B cell (primary cell): ENCODE measurements at regions not wholly inside any gene's neighbourhood (a gene's known extent, or its start where the extent isn't known, plus 50 kb on each side); places are given as distances from the start of the nearest gene placed in this dataset.

Source experiments
- ATAC-seq: fragments of 200-7000 bp; cut with Tn5 transposase; one replicate; pipeline ENCODE4 v1.10.0; 2021; ENCODE audit warnings: low read depth, mild to moderate bottlenecking, moderate number of reproducible peaks, moderate library complexity
- CTCF ChIA-PET: fragments of 350-600 bp; sonication (Branson Sonifier 250); formaldehyde crosslinking; loops from one replicate; lab custom pipeline; 2021; ENCODE audit warnings: antibody characterized with exemption, inconsistent platforms; lab: Charles Lee
- POLR2A ChIA-PET: fragments of 350-600 bp; sonication (Branson Sonifier 250); formaldehyde crosslinking; loops from one replicate; lab custom pipeline; 2021; ENCODE audit warnings: antibody characterized with exemption; lab: Charles Lee
- DNase-seq: peaks from one replicate; pipeline ENCODE4 v3.0.0; 2013
- H2AFZ ChIP-seq: 2 replicates; pipeline ENCODE4 v1.6.1; 2012; ENCODE audit warnings: mild to moderate bottlenecking, low read depth, low read length; ENCODE audit not compliant: insufficient read depth, poor library complexity, severe bottlenecking
- H3K27ac ChIP-seq, 2 donors: 1 replicate in 1 of 2; 2 replicates in 1 of 2; pipeline ENCODE4 v1.5.1; 2012 to 2013; ENCODE audit warnings: low read length in 2 of 2, mild to moderate bottlenecking in 2 of 2, moderate library complexity in 1 of 2
- H3K27me3 ChIP-seq, 4 experiments: fragments of 200-600 bp in 1 of 4; sonication (generic) in 1 of 4; replicated peaks in 1 of 4; 1 replicate in 2 of 4; 2 replicates in 2 of 4; pipeline versions ENCODE4 v1.6.1 to v1.7.0; 2013 to 2016; ENCODE audit warnings: low read length in 3 of 4, mild to moderate bottlenecking in 2 of 4, mixed read lengths in 1 of 4, moderate library complexity in 1 of 4; ENCODE audit not compliant: insufficient read depth in 4 of 4, control insufficient read depth in 3 of 4; ENCODE audit errors: control extremely low read depth in 1 of 4
- H3K36me3 ChIP-seq, 2 experiments: replicated peaks in 1 of 2; 1 replicate in 1 of 2; 2 replicates in 1 of 2; pipeline versions ENCODE4 v1.6.1 to v1.7.1; 2013; ENCODE audit warnings: low read length in 1 of 2; ENCODE audit not compliant: insufficient read depth in 2 of 2, control insufficient read depth in 1 of 2; ENCODE audit errors: control extremely low read depth in 1 of 2, extremely low read depth in 1 of 2
- H3K4me1 ChIP-seq, 2 donors: fragments of 200-600 bp in 1 of 2; sonication (generic) in 1 of 2; 1 replicate in 1 of 2; 2 replicates in 1 of 2; pipeline versions ENCODE4 v1.5.1 to v1.6.1; 2013 to 2017; ENCODE audit warnings: low read length in 2 of 2; ENCODE audit not compliant: control insufficient read depth in 2 of 2, insufficient read depth in 2 of 2
- H3K4me2 ChIP-seq: replicated peaks from 2 replicates; pipeline ENCODE3; 2012; ENCODE audit warnings: mild to moderate bottlenecking, low read depth, low read length; ENCODE audit not compliant: poor library complexity, severe bottlenecking
- H3K4me3 ChIP-seq, 5 experiments: fragments of 200-600 bp in 1 of 5; sonication (generic) in 1 of 5; 1 replicate in 3 of 5; 2 replicates in 2 of 5; pipeline versions ENCODE4 v1.5.1 to v1.7.0; 2011 to 2016; ENCODE audit warnings: low read length in 4 of 5, mild to moderate bottlenecking in 4 of 5, low read depth in 2 of 5, control low read depth in 1 of 5, moderate library complexity in 1 of 5; ENCODE audit not compliant: insufficient read depth in 1 of 5; ENCODE audit errors: control extremely low read depth in 1 of 5, extremely low read depth in 1 of 5
- H3K79me2 ChIP-seq: fragments of 200-600 bp; sonication (generic); one replicate; pipeline ENCODE4 v1.6.0; 2016; ENCODE audit warnings: low read length; ENCODE audit not compliant: control insufficient read depth, insufficient read depth
- H3K9ac ChIP-seq: fragments of 200-600 bp; sonication (generic); 2 replicates; pipeline ENCODE4 v1.6.1; 2017; ENCODE audit warnings: mild to moderate bottlenecking, low read length, moderate library complexity
- H3K9me3 ChIP-seq, 3 donors: one replicate each; pipeline versions ENCODE4 v1.6.1 to v1.7.1; 2013; ENCODE audit warnings: low read length in 2 of 3; ENCODE audit not compliant: control insufficient read depth in 2 of 3, insufficient read depth in 1 of 3; ENCODE audit errors: control extremely low read depth in 1 of 3
- H4K20me1 ChIP-seq: 2 replicates; pipeline ENCODE4 v1.6.0; 2012; ENCODE audit warnings: mild to moderate bottlenecking, low read length; ENCODE audit not compliant: insufficient read depth, control insufficient read depth, poor library complexity, severe bottlenecking
- H3K27ac Mint-ChIP-seq: one replicate; pipeline ENCODE4 v1.8.0; 2021; ENCODE audit warnings: mixed read lengths
- H3K27me3 Mint-ChIP-seq: one replicate; pipeline ENCODE4 v1.8.0; 2021; ENCODE audit warnings: mixed read lengths
- H3K4me1 Mint-ChIP-seq: one replicate; pipeline ENCODE4 v1.8.0; 2021; ENCODE audit warnings: mixed read lengths
- H3K4me3 Mint-ChIP-seq: one replicate; pipeline ENCODE4 v1.8.0; 2021; ENCODE audit warnings: mixed read lengths
- H3K9me3 Mint-ChIP-seq: one replicate; pipeline ENCODE4 v1.8.0; 2022; ENCODE audit warnings: mixed read lengths; ENCODE audit not compliant: insufficient read depth
- EZH2 ChIP-seq: IDR thresholded peaks from 2 replicates; pipeline ENCODE4 v1.6.1; 2012; ENCODE audit warnings: borderline replicate concordance, low read depth, mild to moderate bottlenecking, moderate library complexity, low read length; ENCODE audit not compliant: insufficient read depth, poor library complexity, severe bottlenecking
- WGBS: methylation state at CpG from one replicate; pipeline ENCODE4 v1.1.5; 2013; ENCODE audit warnings: missing lambda C conversion rate; ENCODE audit not compliant: insufficient coverage; 5-methylcytosine and 5-hydroxymethylcytosine counted together
- intact Hi-C: fragments of 100-400 bp; cut with micrococcal nuclease; formaldehyde crosslinking; loops from one replicate; pipeline ENCODE4 v1.10.0; 2022
- TF ChIP-seq, protein P1 (sequence below): fragments of 200-600 bp; IDR thresholded peaks from one replicate; pipeline ENCODE4 v1.8.0; 2022; ENCODE audit warnings: antibody characterized with exemption, mild to moderate bottlenecking

DNA sequence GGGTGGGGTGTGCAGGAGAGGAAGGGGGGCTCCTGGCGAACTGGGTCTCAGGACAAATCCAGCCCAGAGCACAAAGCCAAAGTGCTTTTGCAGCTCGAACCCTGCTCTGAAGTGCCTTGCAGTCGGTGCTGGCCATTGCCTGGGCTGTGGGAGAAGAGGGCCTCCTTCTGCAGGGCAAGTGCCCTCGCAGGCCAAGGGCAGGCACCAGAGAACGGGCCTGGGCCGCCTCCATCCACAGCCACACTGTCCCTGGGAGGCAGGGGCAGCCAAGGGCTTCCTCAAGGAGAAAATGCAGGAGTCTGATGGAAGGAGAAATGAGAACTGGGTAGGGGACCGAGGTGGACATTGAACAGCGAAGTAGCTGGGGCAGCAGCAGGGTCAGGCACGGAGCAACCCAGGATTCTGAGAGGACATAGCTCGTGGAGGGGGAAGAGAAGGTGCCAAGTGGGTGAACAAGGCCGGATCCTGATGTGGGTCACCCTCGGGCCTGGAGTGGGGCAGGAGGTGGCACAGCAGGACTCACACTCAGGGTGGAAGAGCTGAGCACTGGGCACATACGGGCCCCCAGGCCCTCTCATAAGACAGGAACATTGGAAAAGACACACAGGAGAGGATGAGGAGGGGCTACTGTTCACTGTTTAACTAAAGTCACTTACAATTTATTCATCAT lies 312.8 kb upstream of the SALL3 start:
- H3K4me3 Mint-ChIP-seq = no peak overlapping the region
- intact Hi-C loops = no loop called here
- Histone ChIP-seq H3K9ac (no peak overlapping the region), H3K36me3 (no peaks in the 10 kb centered on the region), H3K4me2 (no peak overlapping the region), H3K79me2 (no peaks in the 10 kb centered on the region), H4K20me1 (no peaks in the 10 kb centered on the region), H2AFZ (no peak overlapping the region), H3K27me3 (no peaks in the 10 kb centered on the region), H3K4me1 (no peaks in the 10 kb centered on the region), H3K9me3 (peaks cover 0 to 9% (median 0%) of the 10 kb centered on the region in 3 donors), H3K27ac (no peak overlapping the region), H3K4me3 (no peak overlapping the region)
- 91% methylated on average over 10 of the region's 13 CpGs for WGBS
- no peak overlapping the region for H3K27ac Mint-ChIP-seq
- CTCF ChIA-PET = no interaction called here
- no peaks in the 10 kb centered on the region for H3K9me3 Mint-ChIP-seq
- H3K27me3 Mint-ChIP-seq = no peaks in the 10 kb centered on the region
- H3K4me1 Mint-ChIP-seq = no peaks in the 10 kb centered on the region
- TF ChIP-seq EZH2 = no peak
- TF ChIP-seq, protein P1, sequence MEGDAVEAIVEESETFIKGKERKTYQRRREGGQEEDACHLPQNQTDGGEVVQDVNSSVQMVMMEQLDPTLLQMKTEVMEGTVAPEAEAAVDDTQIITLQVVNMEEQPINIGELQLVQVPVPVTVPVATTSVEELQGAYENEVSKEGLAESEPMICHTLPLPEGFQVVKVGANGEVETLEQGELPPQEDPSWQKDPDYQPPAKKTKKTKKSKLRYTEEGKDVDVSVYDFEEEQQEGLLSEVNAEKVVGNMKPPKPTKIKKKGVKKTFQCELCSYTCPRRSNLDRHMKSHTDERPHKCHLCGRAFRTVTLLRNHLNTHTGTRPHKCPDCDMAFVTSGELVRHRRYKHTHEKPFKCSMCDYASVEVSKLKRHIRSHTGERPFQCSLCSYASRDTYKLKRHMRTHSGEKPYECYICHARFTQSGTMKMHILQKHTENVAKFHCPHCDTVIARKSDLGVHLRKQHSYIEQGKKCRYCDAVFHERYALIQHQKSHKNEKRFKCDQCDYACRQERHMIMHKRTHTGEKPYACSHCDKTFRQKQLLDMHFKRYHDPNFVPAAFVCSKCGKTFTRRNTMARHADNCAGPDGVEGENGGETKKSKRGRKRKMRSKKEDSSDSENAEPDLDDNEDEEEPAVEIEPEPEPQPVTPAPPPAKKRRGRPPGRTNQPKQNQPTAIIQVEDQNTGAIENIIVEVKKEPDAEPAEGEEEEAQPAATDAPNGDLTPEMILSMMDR = no peak
- no peak for ATAC-seq
- POLR2A ChIA-PET = no interaction called here
- no peak for DNase-seq

DNA sequence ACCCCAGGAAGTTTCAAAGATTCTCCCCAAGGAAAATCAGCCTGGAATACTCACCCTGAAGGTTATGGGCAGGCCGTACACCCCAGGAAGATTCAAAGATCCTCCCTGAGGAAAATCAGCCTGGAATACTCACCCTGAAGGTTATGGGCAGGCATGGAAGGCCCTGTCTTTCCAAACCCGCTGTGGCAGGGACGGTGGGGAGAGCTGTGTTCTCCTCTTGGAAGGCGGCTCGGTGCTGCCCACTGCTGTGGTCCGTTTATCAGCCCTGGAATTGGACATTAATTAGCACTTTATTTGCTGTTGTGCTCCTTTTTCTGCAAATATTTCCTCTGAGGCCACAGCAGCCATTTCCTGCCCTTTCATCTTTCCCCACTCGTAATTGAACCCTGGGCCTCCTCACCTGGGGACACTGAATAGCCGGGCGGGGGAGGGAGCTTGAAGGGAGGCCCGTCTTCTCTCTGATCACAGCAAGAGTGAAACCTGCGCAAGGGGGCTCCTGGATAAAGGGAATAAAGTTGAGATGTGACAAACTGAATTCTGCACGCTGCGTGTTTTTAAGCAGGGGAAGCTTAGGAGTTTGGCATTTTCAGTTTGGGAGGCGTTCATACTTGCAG lies 308.7 kb upstream of the SALL3 start:
- H3K9ac ChIP-seq = no peak overlapping the region
- Mint-ChIP-seq H3K4me1 (no peaks in the 10 kb centered on the region), H3K27me3 (no peaks in the 10 kb centered on the region), H3K9me3 (no peaks in the 10 kb centered on the region), H3K27ac (no peak overlapping the region), H3K4me3 (no peak overlapping the region)
- ATAC-seq = no peak
- H3K79me2 ChIP-seq = no peaks in the 10 kb centered on the region
- H3K36me3 ChIP-seq = no peaks in the 10 kb centered on the region
- 92% methylated on average over 5 of the region's 14 CpGs for WGBS
- no peak for DNase-seq
- H3K4me3 ChIP-seq = no peak overlapping the region
- no peak overlapping the region for H2AFZ ChIP-seq
- no peaks in the 10 kb centered on the region for H4K20me1 ChIP-seq
- peaks cover 0 to 19% (median 0%) of the 10 kb centered on the region in 3 donors for H3K9me3 ChIP-seq
- H3K27ac ChIP-seq = no peak overlapping the region
- ChIA-PET CTCF (no interaction called here), POLR2A (no interaction called here)
- TF ChIP-seq, protein P1 = no peak
- TF ChIP-seq EZH2 = no peak
- intact Hi-C loops = no loop called here
- H3K4me1 ChIP-seq = no peaks in the 10 kb centered on the region
- no peak overlapping the region for H3K4me2 ChIP-seq
- no peaks in the 10 kb centered on the region for H3K27me3 ChIP-seq
